AG04449 (cell line): ENCODE measurements at regions not wholly inside any gene's neighbourhood (a gene's known extent, or its start where the extent isn't known, plus 50 kb on each side); places are given as distances from the start of the nearest gene placed in this dataset.

Source experiments
- CTCF ChIA-PET: fragments of 350-600 bp; formaldehyde crosslinking; extraction: SDS; loops from one replicate; lab custom pipeline; 2021; ENCODE audit warnings: antibody characterized with exemption; lab: Yijun Ruan, JAX
- POLR2A ChIA-PET: fragments of 400-600, 350-600 bp; formaldehyde crosslinking; extraction: SDS; loops from one replicate; lab custom pipeline; 2020; ENCODE audit warnings: antibody characterized with exemption, inconsistent platforms; lab: Yijun Ruan, JAX
- DNase-seq: peaks from one replicate; pipeline ENCODE4 v3.0.0-alpha.2; 2010; ENCODE audit warnings: low read depth, low spot score
- H3K4me3 ChIP-seq: 2 replicates; pipeline ENCODE4 v1.5.1; 2011; ENCODE audit warnings: low read depth, mild to moderate bottlenecking, control low read depth, low read length
- TF ChIP-seq, protein P1 (sequence below): IDR thresholded peaks from one replicate; pipeline ENCODE4 v1.5.1; 2011; ENCODE audit warnings: mild to moderate bottlenecking, moderate library complexity, low read length, control low read depth, inconsistent platforms; ENCODE audit not compliant: insufficient read depth; ENCODE audit errors: missing control alignments

DNA sequence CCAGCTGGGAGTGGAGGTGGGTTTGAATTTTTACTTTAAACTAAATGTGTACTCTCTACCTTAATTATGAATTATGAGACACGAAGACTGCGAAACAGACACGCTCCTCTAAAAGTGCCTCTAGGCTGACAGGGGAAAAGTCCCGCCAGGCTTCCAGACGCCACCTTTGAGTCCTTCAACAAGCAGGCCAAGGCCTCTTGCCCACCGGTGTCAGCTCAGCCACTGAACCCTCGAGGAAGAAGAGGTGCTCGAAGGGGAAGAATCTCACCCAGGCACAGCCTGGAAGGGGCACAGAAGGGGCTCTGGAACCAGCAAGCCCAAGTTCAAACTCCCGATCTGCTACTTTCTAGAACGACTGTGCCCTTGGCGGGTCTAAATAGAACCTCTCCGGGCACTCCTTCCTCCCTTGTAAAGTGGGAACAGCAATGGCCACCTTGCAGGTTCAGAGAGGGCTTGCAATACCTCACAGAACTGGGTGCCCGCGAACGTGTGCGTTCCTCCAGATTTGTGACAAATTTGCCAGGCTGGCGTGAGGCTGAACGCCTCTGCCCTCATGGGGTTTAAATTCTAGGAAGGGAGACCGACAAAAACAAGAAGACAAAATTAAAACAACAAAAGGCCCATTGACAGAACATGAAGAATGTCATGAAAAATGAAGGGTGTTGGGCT, 158.5 kb upstream of the GRK3 start:
- ChIA-PET POLR2A (interaction anchor here (0.6 kb wide), 1 partner anchor 956 kb away, joined by 4 read pairs; no protein-coding TSS in a partner anchor), CTCF (interaction anchor here (1.2 to 2.0 kb wide), 2 partner anchors 38 to 41 kb away, joined by 3 to 5 read pairs; no protein-coding TSS in a partner anchor)
- TF ChIP-seq, protein P1, sequence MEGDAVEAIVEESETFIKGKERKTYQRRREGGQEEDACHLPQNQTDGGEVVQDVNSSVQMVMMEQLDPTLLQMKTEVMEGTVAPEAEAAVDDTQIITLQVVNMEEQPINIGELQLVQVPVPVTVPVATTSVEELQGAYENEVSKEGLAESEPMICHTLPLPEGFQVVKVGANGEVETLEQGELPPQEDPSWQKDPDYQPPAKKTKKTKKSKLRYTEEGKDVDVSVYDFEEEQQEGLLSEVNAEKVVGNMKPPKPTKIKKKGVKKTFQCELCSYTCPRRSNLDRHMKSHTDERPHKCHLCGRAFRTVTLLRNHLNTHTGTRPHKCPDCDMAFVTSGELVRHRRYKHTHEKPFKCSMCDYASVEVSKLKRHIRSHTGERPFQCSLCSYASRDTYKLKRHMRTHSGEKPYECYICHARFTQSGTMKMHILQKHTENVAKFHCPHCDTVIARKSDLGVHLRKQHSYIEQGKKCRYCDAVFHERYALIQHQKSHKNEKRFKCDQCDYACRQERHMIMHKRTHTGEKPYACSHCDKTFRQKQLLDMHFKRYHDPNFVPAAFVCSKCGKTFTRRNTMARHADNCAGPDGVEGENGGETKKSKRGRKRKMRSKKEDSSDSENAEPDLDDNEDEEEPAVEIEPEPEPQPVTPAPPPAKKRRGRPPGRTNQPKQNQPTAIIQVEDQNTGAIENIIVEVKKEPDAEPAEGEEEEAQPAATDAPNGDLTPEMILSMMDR, result no peak
- DNase-seq, result no peak
- H3K4me3 ChIP-seq, result peak overlapping the region; percentile 67

DNA sequence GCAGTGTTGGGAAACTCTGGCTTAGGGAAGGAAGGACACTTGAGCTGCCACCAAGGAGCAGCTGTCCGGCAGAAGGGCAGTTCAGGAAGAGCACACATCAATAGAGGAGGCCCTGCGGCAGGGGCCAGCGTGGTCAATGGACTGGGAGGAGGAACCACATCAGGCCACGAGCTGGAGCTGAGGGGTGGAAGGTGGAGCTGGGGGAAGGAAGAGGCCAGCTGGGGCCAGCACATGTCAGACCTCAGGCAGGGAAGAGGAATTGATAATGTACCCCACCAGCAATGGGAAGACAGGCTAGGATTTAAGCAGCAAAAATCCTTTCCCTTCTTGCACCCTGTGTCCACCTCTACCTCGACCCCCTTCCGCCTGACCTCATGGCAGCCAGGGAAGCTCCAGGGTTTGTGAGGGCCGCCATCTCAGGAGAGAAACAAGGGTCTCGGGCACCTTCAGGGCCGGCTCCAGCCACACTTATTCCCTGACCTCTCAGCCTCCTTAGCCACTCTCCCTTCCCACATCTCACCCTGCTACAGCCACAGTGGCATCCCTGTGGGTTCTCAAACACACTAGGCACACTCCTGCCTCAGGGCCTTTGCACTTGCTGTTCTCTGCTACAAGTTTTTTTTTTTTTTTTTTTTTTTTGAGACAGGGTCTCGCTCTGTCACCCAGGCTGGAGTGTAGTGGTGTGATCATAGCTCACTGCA, 157.8 kb upstream of the GRK3 start:
- TF ChIP-seq, protein P1, result no peak
- DNase-seq, result no peak
- ChIA-PET CTCF (interaction anchor here (1.2 to 2.0 kb wide), 2 partner anchors 38 to 41 kb away, joined by 3 to 5 read pairs; no protein-coding TSS in a partner anchor), POLR2A (no interaction called here)
- H3K4me3 ChIP-seq, result no peak overlapping the region

DNA sequence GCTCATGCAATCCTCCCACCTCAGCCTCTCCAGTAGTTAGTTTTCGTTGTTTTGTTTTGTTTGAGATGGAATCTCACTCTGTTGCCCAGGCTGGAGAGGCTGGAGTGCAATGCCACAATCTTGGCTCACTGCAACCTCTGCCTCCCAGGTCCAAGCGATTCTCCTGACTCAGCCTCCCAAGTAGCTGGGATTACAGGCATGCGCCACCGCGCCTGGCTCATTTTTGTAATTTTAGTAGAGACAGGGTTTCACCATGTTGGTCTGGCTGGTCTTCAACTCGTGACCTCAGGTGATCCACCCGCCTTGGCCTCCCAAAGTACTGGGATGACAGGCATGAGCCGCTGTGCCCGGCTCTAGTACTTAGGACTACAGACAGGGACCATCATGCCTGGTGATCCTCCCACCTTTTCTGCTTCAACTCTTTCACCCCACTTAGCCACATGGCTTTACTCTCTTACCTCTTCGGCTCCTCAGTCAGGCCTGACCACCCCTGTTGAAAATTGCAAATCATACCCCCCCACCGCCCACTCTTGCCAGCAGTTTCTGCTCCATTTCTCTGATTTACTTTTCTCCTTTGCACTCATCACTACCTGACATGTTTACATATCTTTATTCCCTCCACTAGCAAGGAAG, 157.1 kb upstream of the GRK3 start:
- ChIA-PET POLR2A (no interaction called here), CTCF (interaction anchor here (2.0 kb wide), 1 partner anchor 40 kb away, joined by 5 read pairs; no protein-coding TSS in a partner anchor)
- DNase-seq, result no peak
- no peak overlapping the region for H3K4me3 ChIP-seq
- TF ChIP-seq, protein P1, result no peak

DNA sequence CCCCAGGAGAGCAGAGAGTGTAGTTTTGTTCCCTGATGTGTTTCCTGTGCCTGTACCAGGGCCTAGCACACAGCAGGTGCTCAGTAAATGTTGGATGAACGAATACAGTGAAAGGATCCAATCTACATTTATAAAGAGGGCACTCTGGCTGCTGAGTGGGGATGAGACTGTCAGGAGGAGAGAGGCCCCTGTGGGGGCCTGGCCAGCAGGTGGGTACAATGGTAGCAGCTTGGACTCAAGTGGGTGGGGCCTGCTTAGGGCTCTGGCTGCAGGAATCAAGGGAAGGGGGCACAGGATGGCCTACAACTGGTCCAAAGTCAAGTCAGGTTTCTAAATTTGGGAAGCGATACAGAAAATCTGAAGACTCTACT, 156.6 kb upstream of the GRK3 start:
- H3K4me3 ChIP-seq, result no peak overlapping the region
- ChIA-PET POLR2A (no interaction called here), CTCF (interaction anchor here (0.6 kb wide), 1 partner anchor 40 kb away, joined by 3 read pairs; no protein-coding TSS in a partner anchor)
- no peak for DNase-seq
- TF ChIP-seq, protein P1, result no peak

DNA sequence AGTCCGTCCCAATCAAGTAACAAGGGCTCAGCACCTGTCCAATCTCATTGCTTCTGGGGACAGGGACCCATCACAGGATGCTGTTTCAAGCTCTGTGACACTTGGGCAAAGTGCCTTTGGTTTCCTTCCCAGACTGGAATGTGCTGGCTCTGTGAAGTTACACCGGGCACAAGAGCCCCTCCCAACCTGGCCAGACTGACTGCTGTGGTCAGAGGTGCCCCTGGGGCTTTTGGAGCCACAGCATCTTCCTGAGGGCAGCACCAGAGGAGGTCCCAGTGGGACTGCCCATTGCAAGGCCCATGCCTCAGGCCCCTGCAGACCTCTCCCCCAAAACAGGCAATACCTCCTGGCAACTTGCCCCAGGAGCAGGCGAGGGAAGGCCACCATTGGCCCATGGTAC, 155.2 kb upstream of the GRK3 start:
- no peak for DNase-seq
- POLR2A ChIA-PET, result no interaction called here
- TF ChIP-seq, protein P1, result no peak
- CTCF ChIA-PET, result interaction anchor here (2.2 kb wide), 1 partner anchor 38 kb away, joined by 9 read pairs; no protein-coding TSS in a partner anchor
- no peak overlapping the region for H3K4me3 ChIP-seq
